Neural cell (in vitro differentiated cells): ENCODE measurements at regions not wholly inside any gene's neighbourhood (a gene's known extent, or its start where the extent isn't known, plus 50 kb on each side); places are given as distances from the start of the nearest gene placed in this dataset.

Experiments used
- EP300 ChIP-seq: fragments of 450-650 bp; conservative IDR thresholded peaks from 2 replicates; pipeline ENCODE4 v1.6.1; 2014; ENCODE audit warnings: antibody characterized with exemption, mild to moderate bottlenecking, moderate library complexity; ENCODE audit not compliant: poor library complexity, severe bottlenecking
- EZH2 ChIP-seq: fragments of 200-600, 300-800 bp; shearing (Covaris generic), sonication (generic); IDR thresholded peaks from 2 replicates; pipeline ENCODE4 v1.6.1; 2014; ENCODE audit warnings: antibody characterized with exemption, low read length, borderline replicate concordance, mild to moderate bottlenecking; ENCODE audit not compliant: insufficient read depth, poor library complexity, severe bottlenecking
- MXI1 ChIP-seq: fragments of 450-650 bp; conservative IDR thresholded peaks from 2 replicates; pipeline ENCODE4 v1.6.1; 2014; ENCODE audit warnings: antibody characterized with exemption, mild to moderate bottlenecking; ENCODE audit not compliant: poor library complexity, severe bottlenecking
- POLR2AphosphoS5 ChIP-seq: IDR thresholded peaks from 2 replicates; pipeline ENCODE4 v1.6.1; 2012
- RAD21 ChIP-seq: fragments of 450-650 bp; conservative IDR thresholded peaks from 2 replicates; pipeline ENCODE4 v1.6.1; 2014; ENCODE audit warnings: antibody characterized with exemption, mild to moderate bottlenecking, moderate library complexity
- REST ChIP-seq: IDR thresholded peaks from 2 replicates; pipeline ENCODE4 v1.6.1; 2012; ENCODE audit warnings: borderline replicate concordance
- SMC3 ChIP-seq: fragments of 450-650 bp; conservative IDR thresholded peaks from 2 replicates; pipeline ENCODE4 v1.6.1; 2014; ENCODE audit warnings: antibody characterized with exemption, mild to moderate bottlenecking, moderate library complexity; ENCODE audit not compliant: poor library complexity
- TAF1 ChIP-seq: IDR thresholded peaks from 2 replicates; pipeline ENCODE4 v1.6.1; 2012; ENCODE audit warnings: low read depth
- TF ChIP-seq, protein P1 (sequence below): fragments of 450-650 bp; IDR thresholded peaks from 2 replicates; pipeline ENCODE4 v1.5.1; 2014; ENCODE audit warnings: antibody characterized with exemption, mild to moderate bottlenecking, moderate library complexity; ENCODE audit not compliant: poor library complexity, severe bottlenecking

GRCh38 chr10:8389630-8390029 is 335.1 kb downstream of the GATA3 start:
- TF ChIP-seq, protein P1, sequence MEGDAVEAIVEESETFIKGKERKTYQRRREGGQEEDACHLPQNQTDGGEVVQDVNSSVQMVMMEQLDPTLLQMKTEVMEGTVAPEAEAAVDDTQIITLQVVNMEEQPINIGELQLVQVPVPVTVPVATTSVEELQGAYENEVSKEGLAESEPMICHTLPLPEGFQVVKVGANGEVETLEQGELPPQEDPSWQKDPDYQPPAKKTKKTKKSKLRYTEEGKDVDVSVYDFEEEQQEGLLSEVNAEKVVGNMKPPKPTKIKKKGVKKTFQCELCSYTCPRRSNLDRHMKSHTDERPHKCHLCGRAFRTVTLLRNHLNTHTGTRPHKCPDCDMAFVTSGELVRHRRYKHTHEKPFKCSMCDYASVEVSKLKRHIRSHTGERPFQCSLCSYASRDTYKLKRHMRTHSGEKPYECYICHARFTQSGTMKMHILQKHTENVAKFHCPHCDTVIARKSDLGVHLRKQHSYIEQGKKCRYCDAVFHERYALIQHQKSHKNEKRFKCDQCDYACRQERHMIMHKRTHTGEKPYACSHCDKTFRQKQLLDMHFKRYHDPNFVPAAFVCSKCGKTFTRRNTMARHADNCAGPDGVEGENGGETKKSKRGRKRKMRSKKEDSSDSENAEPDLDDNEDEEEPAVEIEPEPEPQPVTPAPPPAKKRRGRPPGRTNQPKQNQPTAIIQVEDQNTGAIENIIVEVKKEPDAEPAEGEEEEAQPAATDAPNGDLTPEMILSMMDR = no peak
- TF ChIP-seq TAF1 (no peak), EP300 (no peak), EZH2 (no peak), POLR2AphosphoS5 (no peak), REST (no peak), RAD21 (no peak), MXI1 (no peak), SMC3 (no peak)
